ENCODE measurements at regions not wholly inside any gene's neighbourhood (a gene's known extent, or its start where the extent isn't known, plus 50 kb on each side); places are given as distances from the start of the nearest gene placed in this dataset.

DNA sequence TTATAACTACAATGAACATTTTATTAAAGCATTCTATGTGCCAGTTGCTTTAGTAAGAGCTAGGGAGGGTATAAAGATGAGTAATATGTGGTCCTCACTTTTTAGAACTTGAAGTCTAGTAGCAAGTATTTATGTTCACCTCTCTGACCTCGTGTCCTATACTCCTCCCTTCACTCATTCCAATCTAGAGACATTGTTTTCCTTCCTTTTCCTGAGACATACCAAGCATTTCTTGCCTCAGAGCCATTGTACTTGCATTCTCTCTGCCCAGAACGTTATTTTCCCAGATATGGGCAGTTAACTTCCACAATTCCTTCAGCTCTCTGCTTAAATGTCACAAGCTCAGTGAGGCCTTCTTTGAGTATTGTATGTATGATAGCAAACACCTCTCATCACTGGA is 408.6 kb downstream of the PDCD6IP start:
- Histone ChIP-seq H3K4me2 (ENCODE audit: insufficient read depth, low read length) (peak overlapping the region; percentile 57), H3K79me2 (ENCODE audit: control insufficient read depth, insufficient read depth, low read length) (no peaks in the 10 kb centered on the region), H3K4me3 (replicated peaks in 1 of 3; ENCODE audit: insufficient read depth in 1 of 3, low read depth in 1 of 3, low read length in 3 of 3) (no peak overlapping the region), H3K4me1 (ENCODE audit: control insufficient read depth, extremely low read depth, insufficient read depth, low read length) (peaks cover 42% of the 10 kb centered on the region), H4K20me1 (replicated peaks; ENCODE audit: control insufficient read depth, extremely low read depth, insufficient read depth, low read length) (no peaks in the 10 kb centered on the region), H2AFZ (ENCODE audit: low read depth, low read length) (no peak overlapping the region), H3K9me3 (replicated peaks; ENCODE audit: control insufficient read depth, insufficient read depth, low read length) (no peaks in the 10 kb centered on the region), H3K36me3 (ENCODE audit: control insufficient read depth in 2 of 2, extremely low read depth in 1 of 2, insufficient read depth in 2 of 2, low read length in 2 of 2) (no peaks in the 10 kb centered on the region), H3K27ac (ENCODE audit: insufficient read depth, low read depth, low read length) (peak overlapping the region; percentile 59), H3K9ac (replicated peaks; ENCODE audit: extremely low read depth, insufficient read depth, low read length) (no peak overlapping the region), H3K9me1 (replicated peaks; ENCODE audit: control insufficient read depth, extremely low read depth, insufficient read depth, low read length) (no peaks in the 10 kb centered on the region), H3K27me3 (ENCODE audit: control insufficient read depth in 2 of 2, insufficient read depth in 2 of 2, low read length in 2 of 2) (no peaks in the 10 kb centered on the region)
- POLR2A ChIA-PET: no interaction called here
- BruUV-seq (replicated peaks): no TSS peak
- TF ChIP-seq POLR2AphosphoS5 (IDR thresholded peaks at IDR 0.05; ENCODE audit: insufficient read depth, low read depth, low read length) (peak; percentile 82), GATA2 (IDR thresholded peaks at IDR 0.05; ENCODE audit: insufficient read depth, insufficient read length, low read depth, low read length) (peak; percentile 18), MYC (IDR thresholded peaks at IDR 0.05; ENCODE audit: low read depth, low read length) (no peak), EZH2 (IDR thresholded peaks at IDR 0.05; ENCODE audit: borderline replicate concordance, low read depth, low read length, severe bottlenecking) (no peak), POLR2A (IDR thresholded peaks at IDR 0.05; ENCODE audit: low read depth, low read length) (peak; percentile 18), JUN (IDR thresholded peaks at IDR 0.05; ENCODE audit: borderline replicate concordance, insufficient read depth, insufficient read length, low read depth) (peak; percentile 61), FOS (IDR thresholded peaks at IDR 0.05; ENCODE audit: borderline replicate concordance, insufficient read depth, low read length) (peak; percentile 65)
- TF ChIP-seq, protein P1, sequence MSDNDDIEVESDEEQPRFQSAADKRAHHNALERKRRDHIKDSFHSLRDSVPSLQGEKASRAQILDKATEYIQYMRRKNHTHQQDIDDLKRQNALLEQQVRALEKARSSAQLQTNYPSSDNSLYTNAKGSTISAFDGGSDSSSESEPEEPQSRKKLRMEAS (IDR thresholded peaks at IDR 0.05; ENCODE audit: insufficient read depth, insufficient read length): no peak
- TF ChIP-seq, protein P2, sequence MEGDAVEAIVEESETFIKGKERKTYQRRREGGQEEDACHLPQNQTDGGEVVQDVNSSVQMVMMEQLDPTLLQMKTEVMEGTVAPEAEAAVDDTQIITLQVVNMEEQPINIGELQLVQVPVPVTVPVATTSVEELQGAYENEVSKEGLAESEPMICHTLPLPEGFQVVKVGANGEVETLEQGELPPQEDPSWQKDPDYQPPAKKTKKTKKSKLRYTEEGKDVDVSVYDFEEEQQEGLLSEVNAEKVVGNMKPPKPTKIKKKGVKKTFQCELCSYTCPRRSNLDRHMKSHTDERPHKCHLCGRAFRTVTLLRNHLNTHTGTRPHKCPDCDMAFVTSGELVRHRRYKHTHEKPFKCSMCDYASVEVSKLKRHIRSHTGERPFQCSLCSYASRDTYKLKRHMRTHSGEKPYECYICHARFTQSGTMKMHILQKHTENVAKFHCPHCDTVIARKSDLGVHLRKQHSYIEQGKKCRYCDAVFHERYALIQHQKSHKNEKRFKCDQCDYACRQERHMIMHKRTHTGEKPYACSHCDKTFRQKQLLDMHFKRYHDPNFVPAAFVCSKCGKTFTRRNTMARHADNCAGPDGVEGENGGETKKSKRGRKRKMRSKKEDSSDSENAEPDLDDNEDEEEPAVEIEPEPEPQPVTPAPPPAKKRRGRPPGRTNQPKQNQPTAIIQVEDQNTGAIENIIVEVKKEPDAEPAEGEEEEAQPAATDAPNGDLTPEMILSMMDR (IDR thresholded peaks at IDR 0.05; ENCODE audit: extremely low read depth in 1 of 2, insufficient read depth in 1 of 2, low read depth in 1 of 2, low read length in 2 of 2): no peak
- peak; percentile 92 for DNase-seq (ENCODE audit: low read depth, low spot score)
- intact Hi-C loops (cut with micrococcal nuclease) (loop anchor here (1.0 to 5.0 kb wide), 3 partner anchors 12 to 1725 kb away; no protein-coding TSS in a partner anchor), dilution Hi-C loops (cut with MboI; ENCODE audit: extremely low pct_ligation_motif_present, low sequenced_read_pairs) (no loop called here)
- peak; percentile 83 for FAIRE-seq
- CTCF ChIA-PET: interaction anchor here (1.0 to 1.3 kb wide), 4 partner anchors 10 to 100 kb away, joined by 3 to 15 read pairs (median 6); no protein-coding TSS in a partner anchor

All from endothelial cell of umbilical vein (primary cell).